H1 (cell line): ENCODE measurements at regions not wholly inside any gene's neighbourhood (a gene's known extent, or its start where the extent isn't known, plus 50 kb on each side); places are given as distances from the start of the nearest gene placed in this dataset.
"Not testable (repeated sequence)": the region's sequence is repeated elsewhere in the genome, so short reads cannot be mapped to it uniquely, and the experiment has no call there.

ENCODE experiments used
- CTCF ChIA-PET: fragments of 300-600 bp; sonication (Branson Sonifier 250); formaldehyde crosslinking; loops from one replicate; lab custom pipeline; 2021; ENCODE audit not compliant: partially characterized antibody; lab: Charles Lee
- POLR2A ChIA-PET: fragments of 300-600 bp; sonication (Branson Sonifier 250); formaldehyde crosslinking; loops from one replicate; lab custom pipeline; 2021; ENCODE audit warnings: inconsistent platforms; ENCODE audit not compliant: partially characterized antibody; lab: Charles Lee
- DNase-seq, 2 experiments: peaks; one replicate each; pipeline versions ENCODE4 v3.0.0 to v3.0.0-alpha.2; 2010 to 2022; ENCODE audit warnings: low spot score in 2 of 2, low read depth in 1 of 2, mixed read lengths in 1 of 2
- FAIRE-seq: peaks from 2 replicates; lab custom pipeline; 2011; peaks lifted over from hg19 to GRCh38; lab: Jason Lieb, UNC
- H2AFZ ChIP-seq: 2 replicates; pipeline ENCODE4 v1.8.1; 2012; ENCODE audit warnings: low read length, inconsistent platforms
- H2AK5ac ChIP-seq: 2 replicates; pipeline ENCODE4 v1.6.1; 2013; ENCODE audit warnings: low read depth, low read length
- H2BK120ac ChIP-seq: replicated peaks from 2 replicates; pipeline ENCODE3; 2013; ENCODE audit warnings: low read depth, low read length, inconsistent platforms
- H2BK12ac ChIP-seq: 2 replicates; pipeline ENCODE4 v1.6.1; 2013; ENCODE audit warnings: low read depth, low read length
- H2BK15ac ChIP-seq: 2 replicates; pipeline ENCODE4 v1.6.1; 2013; ENCODE audit warnings: low read length
- H2BK20ac ChIP-seq: 2 replicates; pipeline ENCODE4 v1.6.1; 2013; ENCODE audit warnings: low read length
- H2BK5ac ChIP-seq: 2 replicates; pipeline ENCODE4 v1.6.1; 2013; ENCODE audit warnings: low read depth, low read length
- H3K14ac ChIP-seq: 2 replicates; pipeline ENCODE4 v1.6.1; 2013; ENCODE audit warnings: inconsistent platforms; ENCODE audit not compliant: insufficient read length
- H3K18ac ChIP-seq: 2 replicates; pipeline ENCODE4 v1.6.1; 2013; ENCODE audit warnings: low read length; ENCODE audit errors: extremely low read depth
- H3K23ac ChIP-seq: 2 replicates; pipeline ENCODE4 v1.6.1; 2013; ENCODE audit warnings: inconsistent platforms; ENCODE audit not compliant: insufficient read length
- H3K23me2 ChIP-seq: 2 replicates; pipeline ENCODE4 v1.6.1; 2013; ENCODE audit warnings: low read depth, low read length
- H3K27ac ChIP-seq: 2 replicates; pipeline ENCODE4 v1.6.1; 2011; ENCODE audit warnings: low read depth, low read length, inconsistent platforms
- H3K27me3 ChIP-seq, 4 experiments: replicated peaks in 1 of 4; 1 replicate in 1 of 4; 2 replicates in 3 of 4; pipeline versions ENCODE4 v1.6.1 to v1.8.1; 2011 to 2013; ENCODE audit warnings: low read length in 3 of 4, mild to moderate bottlenecking in 3 of 4, inconsistent platforms in 2 of 4, mixed read lengths in 2 of 4, moderate library complexity in 1 of 4; ENCODE audit not compliant: control insufficient read depth in 3 of 4, insufficient read depth in 3 of 4; ENCODE audit errors: extremely low read depth in 1 of 4
- H3K36me3 ChIP-seq, 4 experiments: 2 replicates each; pipeline versions ENCODE4 v1.6.1 to v1.8.1; 2011 to 2013; ENCODE audit warnings: mild to moderate bottlenecking in 4 of 4, low read length in 3 of 4, moderate library complexity in 2 of 4, control low read depth in 1 of 4, inconsistent platforms in 1 of 4; ENCODE audit not compliant: insufficient read depth in 4 of 4, control insufficient read depth in 2 of 4
- H3K4ac ChIP-seq: replicated peaks from 2 replicates; pipeline ENCODE3; 2013; ENCODE audit warnings: low read length, low read depth, mixed read lengths, inconsistent platforms; ENCODE audit not compliant: insufficient read length
- H3K4me1 ChIP-seq, 4 experiments: replicated peaks in 1 of 4; 1 replicate in 1 of 4; 2 replicates in 3 of 4; pipeline versions ENCODE4 v1.6.1 to v1.8.1; 2011 to 2013; ENCODE audit warnings: low read length in 3 of 4, inconsistent platforms in 2 of 4, mixed read lengths in 1 of 4; ENCODE audit not compliant: insufficient read depth in 4 of 4, control insufficient read depth in 3 of 4
- H3K4me2 ChIP-seq, 2 experiments: 2 replicates each; pipeline versions ENCODE4 v1.6.1 to v1.8.1; 2011 to 2013; ENCODE audit warnings: low read depth in 2 of 2, low read length in 2 of 2, control low read depth in 1 of 2, inconsistent platforms in 1 of 2, mild to moderate bottlenecking in 1 of 2; ENCODE audit not compliant: insufficient read depth in 1 of 2
- H3K4me3 ChIP-seq, 4 experiments: fragments of 200-600, 300-600 bp in 1 of 4; sonication (generic), shearing (Covaris generic), sonication (Bioruptor Twin) in 1 of 4; 2 replicates each; pipeline versions ENCODE4 v1.5.1 to v1.8.1; 2011 to 2016; ENCODE audit warnings: low read length in 4 of 4, low read depth in 3 of 4, control low read depth in 2 of 4, inconsistent platforms in 2 of 4, mild to moderate bottlenecking in 2 of 4, mixed read lengths in 1 of 4, moderate library complexity in 1 of 4; ENCODE audit not compliant: insufficient read depth in 2 of 4; ENCODE audit errors: extremely low read depth in 1 of 4
- H3K56ac ChIP-seq: replicated peaks from 2 replicates; pipeline ENCODE3; 2013; ENCODE audit warnings: low read depth, mild to moderate bottlenecking, mixed read lengths, low read length, inconsistent platforms; ENCODE audit not compliant: insufficient read length
- H3K79me1 ChIP-seq: 2 replicates; pipeline ENCODE4 v1.6.1; 2013; ENCODE audit warnings: low read depth, low read length, control low read depth
- H3K79me2 ChIP-seq, 2 experiments: 2 replicates each; pipeline versions ENCODE4 v1.6.1 to v1.8.1; 2012 to 2013; ENCODE audit warnings: low read length in 2 of 2, mild to moderate bottlenecking in 2 of 2, inconsistent platforms in 1 of 2; ENCODE audit not compliant: insufficient read depth in 2 of 2, control insufficient read depth in 1 of 2
- H3K9ac ChIP-seq, 4 experiments: replicated peaks in 1 of 4; 1 replicate in 1 of 4; 2 replicates in 3 of 4; pipeline versions ENCODE4 v1.6.1 to v1.8.1; 2011 to 2013; ENCODE audit warnings: low read depth in 3 of 4, low read length in 3 of 4, control low read depth in 2 of 4, mild to moderate bottlenecking in 2 of 4, moderate library complexity in 2 of 4, inconsistent platforms in 1 of 4; ENCODE audit errors: extremely low read depth in 1 of 4
- H3K9me3 ChIP-seq, 2 experiments: 2 replicates each; pipeline versions ENCODE4 v1.6.1 to v1.8.1; 2012 to 2013; ENCODE audit warnings: mild to moderate bottlenecking in 2 of 2, moderate library complexity in 2 of 2, control low read depth in 1 of 2, inconsistent platforms in 1 of 2, low read depth in 1 of 2, low read length in 1 of 2, mixed read lengths in 1 of 2; ENCODE audit not compliant: insufficient read depth in 2 of 2
- H4K20me1 ChIP-seq, 2 experiments: replicated peaks in 1 of 2; 2 replicates each; pipeline versions ENCODE3 to v1.8.1; 2011 to 2013; ENCODE audit warnings: inconsistent platforms in 2 of 2, low read length in 2 of 2, mild to moderate bottlenecking in 1 of 2; ENCODE audit not compliant: insufficient read depth in 2 of 2, control insufficient read depth in 1 of 2
- H4K5ac ChIP-seq: 2 replicates; pipeline ENCODE4 v1.6.1; 2013; ENCODE audit warnings: low read length, low read depth, mixed read lengths, inconsistent platforms; ENCODE audit not compliant: insufficient read length
- H4K8ac ChIP-seq: 2 replicates; pipeline ENCODE4 v1.8.0; 2013; ENCODE audit warnings: mild to moderate bottlenecking, moderate library complexity, low read length, inconsistent platforms; ENCODE audit not compliant: insufficient read depth; ENCODE audit errors: extremely low read depth
- H4K91ac ChIP-seq: replicated peaks from 2 replicates; pipeline ENCODE3; 2013; ENCODE audit warnings: low read length, mixed read lengths, inconsistent platforms; ENCODE audit not compliant: insufficient read length
- WGBS, 2 experiments: shearing (Covaris generic) in 1 of 2; methylation state at CpG; one replicate each; pipeline versions ENCODE4 v1.1.6 to v1.1.7; 2013 to 2015; ENCODE audit warnings: low lambda C conversion rate in 2 of 2, mixed read lengths in 2 of 2, inconsistent platforms in 1 of 2, low coverage in 1 of 2, missing lambda C conversion rate in 1 of 2; ENCODE audit not compliant: insufficient replicate concordance in 2 of 2, insufficient coverage in 1 of 2, insufficient read length in 1 of 2; ENCODE audit errors: extremely low coverage in 1 of 2, missing lambda C conversion rate in 1 of 2; 5-methylcytosine and 5-hydroxymethylcytosine counted together

DNA sequence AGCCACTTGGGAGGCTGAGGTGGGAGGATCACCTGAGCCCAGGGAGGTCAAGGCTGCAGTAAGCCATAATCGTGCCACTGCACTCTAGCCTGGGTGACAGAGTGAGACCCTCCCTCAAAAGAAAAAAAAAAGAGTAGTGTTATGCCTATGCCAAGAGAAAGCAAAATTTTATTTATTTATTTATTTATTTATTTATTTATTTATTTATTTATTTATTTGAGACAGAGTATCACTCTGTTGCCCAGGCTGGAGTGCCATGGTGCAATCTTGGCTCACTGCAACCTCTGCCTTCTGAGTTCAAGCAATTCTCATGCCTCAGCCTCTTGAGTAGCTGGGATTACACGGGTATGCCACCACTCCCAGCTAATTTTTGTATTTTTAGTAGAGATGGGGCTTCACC, 72.6 kb upstream of the RAPGEF2 start:
- H2BK12ac ChIP-seq, H4K5ac ChIP-seq, H3K4ac ChIP-seq, H3K4me2 ChIP-seq, H3K23me2 ChIP-seq, H2BK5ac ChIP-seq, H3K79me1 ChIP-seq, H4K8ac ChIP-seq, H3K4me1 ChIP-seq, H3K23ac ChIP-seq, H3K56ac ChIP-seq, H3K27ac ChIP-seq, H3K9ac ChIP-seq, DNase-seq, FAIRE-seq, H3K4me3 ChIP-seq, H3K14ac ChIP-seq, CTCF ChIA-PET, H2AFZ ChIP-seq, H4K91ac ChIP-seq, H3K27me3 ChIP-seq, H3K36me3 ChIP-seq, H2BK15ac ChIP-seq, H3K9me3 ChIP-seq, H2BK20ac ChIP-seq, H3K79me2 ChIP-seq, POLR2A ChIA-PET, H2AK5ac ChIP-seq, H3K18ac ChIP-seq, H4K20me1 ChIP-seq, H2BK120ac ChIP-seq: not testable (repeated sequence)
- WGBS, 2 experiments = 88% methylated on average over 2 of the region's 2 CpGs; no CpG with 5 or more reads in 1 of the 2 experiments
